GM21526 (cell line): ENCODE measurements at regions not wholly inside any gene's neighbourhood (a gene's known extent, or its start where the extent isn't known, plus 50 kb on each side); places are given as distances from the start of the nearest gene placed in this dataset.
"Not testable (repeated sequence)": the region's sequence is repeated elsewhere in the genome, so short reads cannot be mapped to it uniquely, and the experiment has no call there.

Experiments
- ATAC-seq: cut with Tn5 transposase; IDR thresholded peaks from one replicate; pipeline ENCODE4 v1.9.1; 2021; ENCODE audit warnings: moderate library complexity; ENCODE audit not compliant: unreplicated experiment, low FRiP score

GRCh38 chr4:27911047-27911446, 1050.4 kb downstream of the STIM2 start:
- ATAC-seq = no peak

DNA sequence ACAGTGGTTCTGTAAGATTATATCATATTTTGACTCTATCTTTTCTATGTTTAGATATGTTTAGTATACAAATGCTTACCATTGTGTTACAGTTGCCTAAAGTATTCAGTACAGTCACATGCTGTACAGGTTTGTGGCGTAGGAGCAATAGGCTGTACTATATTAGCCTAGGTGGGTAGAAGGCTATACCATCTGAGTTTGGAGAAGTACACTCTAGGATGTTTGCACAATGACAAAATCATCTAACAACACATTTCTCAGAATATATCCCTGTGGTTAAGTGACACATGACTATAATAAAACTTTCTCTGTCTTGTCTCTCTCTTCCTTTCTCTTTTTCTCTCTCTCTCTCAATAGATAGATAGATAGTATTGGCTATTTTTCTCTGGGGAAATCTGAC, 1053.1 kb downstream of the STIM2 start:
- no peak for ATAC-seq

GRCh38 chr4:27915822-27916221, 1055.2 kb downstream of the STIM2 start:
- ATAC-seq = no peak

DNA sequence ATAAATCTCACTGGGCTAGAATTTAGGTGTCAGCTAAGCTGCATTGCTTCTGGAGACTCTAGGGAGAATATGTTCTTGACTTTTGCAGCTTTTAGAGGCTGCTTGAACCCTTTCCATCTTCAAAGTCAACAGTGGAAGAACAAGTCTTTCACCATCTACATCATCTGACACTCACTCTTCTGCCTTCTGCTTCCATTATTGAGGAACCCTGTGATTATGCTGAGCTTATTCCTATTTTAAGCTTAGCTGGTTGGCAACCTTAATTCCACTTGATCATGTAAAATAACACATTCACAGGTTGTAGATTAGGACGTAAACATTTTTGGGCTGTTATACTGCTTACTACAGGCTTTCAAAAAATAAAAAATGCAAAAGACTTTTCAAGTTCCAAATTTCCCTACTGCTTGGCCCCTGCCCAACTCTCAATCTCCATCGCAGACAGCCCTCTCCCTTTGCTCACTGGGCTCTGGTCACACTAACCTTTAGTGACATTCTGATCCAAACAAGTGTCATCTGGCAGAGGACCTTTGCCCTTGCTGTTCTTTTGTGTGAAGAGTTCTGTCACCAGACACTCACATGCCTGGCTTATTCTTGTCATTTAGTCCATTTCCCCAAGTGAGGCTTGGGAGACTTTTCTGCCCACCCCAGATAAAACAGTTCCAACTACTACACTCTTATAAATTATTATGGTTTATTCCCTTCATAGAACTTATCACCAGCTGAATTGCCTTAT, 1056.0 kb downstream of the STIM2 start:
- ATAC-seq = no peak

DNA sequence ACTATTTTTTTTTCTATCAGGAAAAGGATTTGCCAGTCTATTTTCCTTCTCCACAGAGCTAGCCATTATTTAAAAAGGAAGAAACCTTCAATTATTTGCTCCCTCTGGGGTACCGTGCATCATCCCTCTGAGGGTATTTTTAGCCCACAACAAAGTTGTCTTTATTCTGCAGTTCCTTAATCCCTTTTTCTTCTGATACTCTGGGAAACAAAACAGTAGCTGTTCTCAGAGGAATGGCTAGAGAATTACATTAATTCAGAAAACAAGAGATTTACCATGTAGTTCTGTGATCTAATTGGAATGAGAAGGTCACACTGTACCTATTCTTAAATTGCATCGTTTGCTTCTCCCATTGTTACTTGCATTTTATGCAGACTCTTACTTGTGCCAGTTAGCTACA, 1056.7 kb downstream of the STIM2 start:
- no peak for ATAC-seq

DNA sequence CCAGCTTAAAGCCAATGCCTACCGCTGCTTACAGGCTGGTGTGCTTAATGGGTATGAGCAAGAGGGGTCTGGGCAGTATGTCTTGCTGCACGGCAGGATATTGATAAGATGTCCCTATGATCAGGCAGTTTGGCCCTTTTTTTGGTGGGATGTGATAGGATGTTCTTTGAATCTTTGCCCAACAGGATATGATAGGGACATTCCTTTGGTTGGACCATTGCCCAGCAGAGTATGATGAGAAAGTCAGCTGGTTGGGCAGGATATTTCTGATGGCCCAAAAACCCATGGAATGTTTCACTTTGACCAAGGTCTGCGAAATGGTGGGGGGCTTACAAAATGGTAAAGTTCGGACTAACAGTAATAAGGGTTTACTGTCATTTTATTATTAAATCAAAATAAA, 1060.6 kb downstream of the STIM2 start:
- ATAC-seq = no peak

DNA sequence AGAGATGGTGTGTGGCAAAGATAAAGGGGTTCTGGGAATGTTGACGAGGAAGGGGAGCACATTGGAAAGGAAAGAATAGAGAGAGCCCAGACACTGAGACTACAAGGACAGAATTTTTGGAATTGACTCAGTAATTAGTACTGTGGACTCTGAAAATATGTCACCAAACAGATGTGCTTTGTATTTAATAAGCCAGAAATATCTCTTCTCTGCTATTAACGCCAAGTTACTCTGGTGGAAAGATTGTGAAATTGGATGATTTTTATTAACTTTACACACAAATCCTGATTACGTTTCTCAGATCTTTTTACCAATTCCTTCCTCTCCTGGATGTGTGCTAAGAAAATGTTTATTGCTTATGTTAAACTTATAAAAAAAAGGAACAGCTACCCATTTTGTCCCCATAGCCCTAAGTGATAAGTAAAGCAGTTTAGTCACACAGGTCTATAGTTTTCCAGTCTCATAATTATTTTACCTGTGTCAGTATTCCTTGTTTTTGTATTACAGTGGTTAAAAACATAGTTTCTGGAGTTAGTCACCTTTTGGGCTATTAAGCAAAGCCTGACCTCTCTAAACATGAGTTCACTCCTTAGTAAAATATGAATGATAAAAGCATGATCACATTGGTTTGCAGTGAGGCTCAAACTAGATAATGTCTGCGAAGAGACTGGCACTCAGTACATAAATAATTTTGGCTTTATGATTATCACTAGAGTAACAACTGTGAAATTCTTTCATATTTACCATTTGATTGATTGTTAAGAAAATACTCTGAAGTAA, 1068.3 kb downstream of the STIM2 start:
- ATAC-seq = no peak

- ATAC-seq = no peak
Measured at GRCh38 chr4:27930291-27930690, 1069.7 kb downstream of the STIM2 start.

DNA sequence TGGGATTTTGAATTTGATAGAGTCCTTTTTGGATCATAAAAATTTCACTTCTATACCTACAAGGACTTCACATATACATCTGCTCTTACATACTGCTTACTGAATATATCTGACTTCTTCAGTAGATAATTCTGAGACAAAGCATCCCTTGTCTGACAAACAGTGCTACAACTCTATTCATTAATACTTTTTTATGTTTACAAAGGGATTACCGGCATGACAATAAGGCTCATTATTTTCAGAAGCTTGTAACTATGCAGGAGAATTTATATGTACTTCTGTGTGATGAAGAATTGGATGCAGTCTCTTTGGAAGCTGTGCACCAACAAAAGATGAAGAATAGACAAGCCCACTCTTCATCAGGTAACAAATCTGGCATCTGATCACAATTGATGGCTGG, 1070.3 kb downstream of the STIM2 start:
- ATAC-seq = no peak

- no peak for ATAC-seq
Measured at GRCh38 chr4:27931584-27931983, 1070.9 kb downstream of the STIM2 start.

- ATAC-seq = no peak
Measured at GRCh38 chr4:27934871-27935270, 1074.2 kb downstream of the STIM2 start.

GRCh38 chr4:27946799-27947198, 1086.2 kb downstream of the STIM2 start:
- no peak for ATAC-seq

GRCh38 chr4:27947302-27947701, 1086.7 kb downstream of the STIM2 start:
- ATAC-seq = no peak

DNA sequence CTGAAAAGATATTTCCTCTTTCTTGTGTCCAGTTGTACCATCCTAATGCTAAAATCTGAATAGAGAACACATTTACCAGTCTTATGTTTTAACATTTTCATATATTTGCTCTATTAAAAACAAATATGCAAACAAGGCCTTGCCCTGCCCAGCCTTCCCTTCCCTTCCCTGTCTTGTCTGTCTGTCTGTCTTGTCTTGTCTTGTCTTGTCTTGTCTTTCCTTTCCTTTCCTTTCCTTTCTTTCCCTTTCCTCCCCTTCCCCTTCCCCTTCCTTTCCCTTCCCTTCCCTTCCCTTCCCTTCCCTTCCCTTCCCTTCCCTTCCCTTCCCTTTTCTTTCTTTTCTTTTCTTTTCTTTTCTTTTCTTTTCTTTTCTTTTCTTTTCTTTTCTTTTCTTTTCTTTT, 1103.5 kb downstream of the STIM2 start:
- no peak for ATAC-seq

- ATAC-seq = no peak
Measured at GRCh38 chr4:27966664-27967063, 1106.0 kb downstream of the STIM2 start.

DNA sequence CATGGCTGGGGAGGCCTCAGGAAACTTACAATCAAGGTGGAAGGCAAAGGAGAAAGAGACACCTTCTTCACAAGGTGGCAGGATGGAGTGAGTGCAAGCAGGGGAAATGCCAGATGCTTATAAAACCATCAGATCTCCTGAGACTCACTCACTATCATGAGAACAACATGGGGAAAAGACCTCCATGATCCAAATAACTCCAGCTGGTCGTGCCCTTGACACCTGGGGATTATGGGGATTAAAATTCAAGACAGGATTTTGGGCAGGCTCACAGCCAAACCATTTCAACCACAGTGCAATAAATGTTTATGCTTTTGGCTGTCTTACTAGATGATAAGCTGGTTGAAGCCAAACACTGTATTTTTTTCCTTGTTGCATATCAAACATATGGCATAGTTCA, 1112.4 kb downstream of the STIM2 start:
- no peak for ATAC-seq

GRCh38 chr4:27973700-27974099, 1113.1 kb downstream of the STIM2 start:
- ATAC-seq = no peak

DNA sequence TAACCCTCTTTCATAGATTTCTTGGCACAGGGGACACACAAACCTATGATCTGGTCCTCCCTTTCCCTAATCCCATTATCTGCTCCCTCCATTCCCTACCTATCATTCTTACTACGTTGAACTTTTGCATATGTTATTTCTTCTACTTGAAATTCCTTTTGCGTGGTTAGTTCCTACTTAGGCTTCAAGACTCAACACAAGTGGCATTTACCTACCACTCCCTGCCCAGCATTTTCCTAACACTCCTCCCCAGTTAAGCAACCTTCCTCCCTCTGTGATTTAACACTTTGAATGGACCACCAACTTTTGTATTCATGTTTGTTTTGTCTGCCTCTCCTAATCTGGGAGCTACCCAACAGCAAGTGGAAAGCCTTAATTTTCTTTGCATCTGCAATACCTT, 1113.7 kb downstream of the STIM2 start:
- ATAC-seq = no peak

DNA sequence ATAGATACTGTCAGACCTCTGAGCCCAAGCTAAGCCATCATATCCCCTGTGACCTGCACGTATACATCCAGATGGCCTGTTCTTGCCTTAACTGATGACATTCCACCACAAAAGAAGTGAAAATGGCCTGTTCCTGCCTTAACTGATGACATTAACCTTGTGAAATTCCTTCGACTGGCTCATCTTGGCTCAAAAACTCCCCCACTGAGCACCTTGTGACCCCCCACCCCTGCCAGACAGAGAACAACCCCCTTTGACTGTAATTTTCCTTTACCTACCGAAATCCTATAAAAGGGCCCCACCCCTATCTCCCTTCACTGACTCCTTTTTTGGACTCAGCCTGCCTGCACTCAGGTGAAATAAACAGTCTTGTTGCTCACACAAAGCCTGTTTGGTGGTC, 1114.2 kb downstream of the STIM2 start:
- ATAC-seq = not testable (repeated sequence)

DNA sequence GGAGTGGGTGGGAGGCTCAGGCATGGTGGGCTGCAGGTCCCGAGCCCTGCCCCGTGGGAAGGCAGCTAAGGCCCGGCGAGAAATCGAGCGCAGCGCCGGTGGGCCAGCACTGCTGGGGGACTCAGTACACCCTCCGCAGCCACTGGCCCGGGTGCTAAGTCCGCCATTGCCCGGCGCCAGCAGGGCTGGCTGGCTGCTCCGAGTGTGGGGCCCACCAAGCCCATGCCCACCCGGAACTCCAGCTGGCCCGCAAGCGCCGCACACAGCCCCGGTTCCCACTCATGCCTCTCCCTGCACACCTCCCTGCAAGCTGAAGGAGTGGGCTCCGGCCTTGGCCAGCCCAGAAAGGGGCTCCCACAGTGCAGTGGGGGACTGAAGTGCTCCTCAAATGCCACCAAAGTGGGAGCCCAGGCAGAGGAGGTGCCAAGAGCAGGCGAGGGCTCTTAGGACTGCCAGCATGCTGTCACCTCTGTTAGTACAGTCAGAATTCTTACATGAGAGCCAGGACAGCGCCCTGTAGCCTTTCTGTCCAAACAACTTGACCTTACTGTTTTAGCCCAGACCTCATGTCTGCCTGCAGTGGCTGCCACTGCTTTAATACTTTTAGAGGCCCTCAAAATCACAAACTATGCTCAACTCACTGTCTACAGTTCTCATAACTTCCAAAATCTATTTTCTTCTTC, 1117.9 kb downstream of the STIM2 start:
- not testable (repeated sequence) for ATAC-seq

- no peak for ATAC-seq
Measured at GRCh38 chr4:27985522-27985921, 1124.9 kb downstream of the STIM2 start.

- no peak for ATAC-seq
Measured at GRCh38 chr4:27986476-27986875, 1125.8 kb downstream of the STIM2 start.
